ENCODE measurements at regions not wholly inside any gene's neighbourhood (a gene's known extent, or its start where the extent isn't known, plus 50 kb on each side); places are given as distances from the start of the nearest gene placed in this dataset.

DNA sequence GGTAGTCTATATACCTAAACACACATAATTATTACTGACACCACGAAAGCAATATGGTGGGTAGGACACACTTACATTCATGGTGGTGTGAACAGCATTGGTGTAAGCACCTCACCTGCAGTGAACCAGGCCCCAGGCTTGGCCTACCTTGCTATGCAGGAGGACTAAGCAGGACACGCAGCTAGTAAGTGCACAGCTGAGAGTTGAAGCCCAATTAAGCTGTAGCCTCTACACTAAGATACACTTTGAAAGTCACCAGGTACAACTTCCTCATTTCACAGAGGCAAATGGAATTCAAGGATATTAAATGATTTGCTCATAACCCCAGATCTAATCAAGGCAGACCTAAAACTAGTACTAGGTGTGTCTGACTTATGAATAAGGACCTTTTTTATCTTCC, 145.8 kb upstream of the PAPPA start:
- DNase-seq (ENCODE audit: extremely low read depth, low read depth): no peak
- TF ChIP-seq, protein P1, sequence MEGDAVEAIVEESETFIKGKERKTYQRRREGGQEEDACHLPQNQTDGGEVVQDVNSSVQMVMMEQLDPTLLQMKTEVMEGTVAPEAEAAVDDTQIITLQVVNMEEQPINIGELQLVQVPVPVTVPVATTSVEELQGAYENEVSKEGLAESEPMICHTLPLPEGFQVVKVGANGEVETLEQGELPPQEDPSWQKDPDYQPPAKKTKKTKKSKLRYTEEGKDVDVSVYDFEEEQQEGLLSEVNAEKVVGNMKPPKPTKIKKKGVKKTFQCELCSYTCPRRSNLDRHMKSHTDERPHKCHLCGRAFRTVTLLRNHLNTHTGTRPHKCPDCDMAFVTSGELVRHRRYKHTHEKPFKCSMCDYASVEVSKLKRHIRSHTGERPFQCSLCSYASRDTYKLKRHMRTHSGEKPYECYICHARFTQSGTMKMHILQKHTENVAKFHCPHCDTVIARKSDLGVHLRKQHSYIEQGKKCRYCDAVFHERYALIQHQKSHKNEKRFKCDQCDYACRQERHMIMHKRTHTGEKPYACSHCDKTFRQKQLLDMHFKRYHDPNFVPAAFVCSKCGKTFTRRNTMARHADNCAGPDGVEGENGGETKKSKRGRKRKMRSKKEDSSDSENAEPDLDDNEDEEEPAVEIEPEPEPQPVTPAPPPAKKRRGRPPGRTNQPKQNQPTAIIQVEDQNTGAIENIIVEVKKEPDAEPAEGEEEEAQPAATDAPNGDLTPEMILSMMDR (IDR thresholded peaks at IDR 0.05; ENCODE audit: low read depth, low read length): no peak

DNA sequence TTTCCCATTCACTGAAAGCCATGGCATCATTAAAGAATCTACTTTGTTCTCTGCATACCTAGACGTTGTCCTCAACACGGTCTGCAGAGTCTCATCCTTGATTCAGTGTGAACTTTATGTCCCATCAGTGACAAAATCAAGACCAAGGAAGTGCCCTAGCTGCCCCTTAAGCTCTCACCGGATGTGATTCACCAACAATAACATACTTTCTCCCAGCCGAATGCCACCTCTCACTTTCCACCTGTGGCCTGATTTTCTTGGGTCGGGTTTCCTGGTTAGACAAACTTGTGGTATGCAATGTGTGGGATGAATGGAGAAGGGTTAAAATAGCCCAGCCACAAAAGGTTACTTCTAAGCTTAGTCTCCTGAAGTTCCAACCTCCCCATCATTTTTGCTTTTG, 145.3 kb upstream of the PAPPA start:
- DNase-seq (ENCODE audit: extremely low read depth, low read depth): no peak
- TF ChIP-seq, protein P1 (IDR thresholded peaks at IDR 0.05; ENCODE audit: low read depth, low read length): no peak

DNA sequence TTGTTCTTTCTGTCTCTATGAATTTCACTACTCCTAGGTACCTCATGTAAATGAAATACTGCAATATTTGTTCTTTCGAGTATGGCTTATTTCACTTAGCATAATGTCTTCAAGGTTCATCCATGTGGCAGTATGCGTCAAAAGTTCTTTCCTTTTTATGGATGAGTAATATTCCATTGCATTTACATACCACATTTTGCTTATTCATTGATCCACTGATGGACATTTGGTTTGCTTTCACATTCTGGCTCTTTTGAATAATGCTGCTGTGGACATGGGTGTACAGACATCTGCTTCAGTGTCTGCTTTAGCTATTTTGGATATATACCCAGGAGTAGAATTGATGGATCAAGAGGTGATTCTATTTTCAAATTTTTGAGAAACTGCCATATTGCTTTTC, 144.2 kb upstream of the PAPPA start:
- DNase-seq (ENCODE audit: extremely low read depth, low read depth): no peak
- TF ChIP-seq, protein P1 (IDR thresholded peaks at IDR 0.05; ENCODE audit: low read depth, low read length): no peak

DNA sequence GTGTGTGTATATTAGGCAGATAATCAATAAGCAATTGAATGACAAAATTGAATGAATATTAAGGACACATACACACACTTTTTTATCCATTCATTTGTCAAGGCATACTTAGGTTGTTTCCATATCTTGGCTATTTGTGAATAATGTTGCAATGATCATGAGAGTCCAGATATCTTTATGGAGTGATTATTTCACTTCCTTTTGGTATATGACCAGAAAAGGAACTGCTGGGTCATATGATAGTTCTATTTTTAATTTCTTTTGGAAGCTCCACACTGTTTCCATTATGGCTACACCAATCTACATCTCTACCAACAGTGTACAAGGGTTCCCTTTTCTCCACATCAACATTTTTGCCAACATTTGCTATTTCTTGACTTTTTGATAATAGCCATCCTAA, 137.7 kb upstream of the PAPPA start:
- TF ChIP-seq, protein P1 (IDR thresholded peaks at IDR 0.05; ENCODE audit: low read depth, low read length): no peak
- no peak for DNase-seq (ENCODE audit: extremely low read depth, low read depth)

DNA sequence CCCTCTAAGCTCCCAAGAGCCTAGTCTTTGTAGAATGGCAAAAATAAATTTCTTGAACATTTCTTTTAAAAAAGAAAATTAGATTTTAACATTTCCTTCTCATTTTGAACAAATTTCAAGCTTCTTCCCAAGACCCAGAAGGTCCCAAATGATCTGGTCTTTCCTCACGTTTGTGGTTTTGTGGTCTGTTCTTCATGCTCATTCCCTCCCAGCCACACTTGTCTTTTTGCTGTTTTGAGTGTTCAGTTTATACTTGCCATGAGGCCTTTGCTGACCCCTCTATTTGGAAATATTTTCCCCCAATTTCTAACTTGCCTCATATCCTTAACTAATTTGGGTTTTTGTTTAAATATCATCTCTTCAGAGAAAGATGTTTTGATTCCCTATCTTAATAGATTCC, 133.4 kb upstream of the PAPPA start:
- TF ChIP-seq, protein P1 (IDR thresholded peaks at IDR 0.05; ENCODE audit: low read depth, low read length): no peak
- DNase-seq (ENCODE audit: extremely low read depth, low read depth): no peak

DNA sequence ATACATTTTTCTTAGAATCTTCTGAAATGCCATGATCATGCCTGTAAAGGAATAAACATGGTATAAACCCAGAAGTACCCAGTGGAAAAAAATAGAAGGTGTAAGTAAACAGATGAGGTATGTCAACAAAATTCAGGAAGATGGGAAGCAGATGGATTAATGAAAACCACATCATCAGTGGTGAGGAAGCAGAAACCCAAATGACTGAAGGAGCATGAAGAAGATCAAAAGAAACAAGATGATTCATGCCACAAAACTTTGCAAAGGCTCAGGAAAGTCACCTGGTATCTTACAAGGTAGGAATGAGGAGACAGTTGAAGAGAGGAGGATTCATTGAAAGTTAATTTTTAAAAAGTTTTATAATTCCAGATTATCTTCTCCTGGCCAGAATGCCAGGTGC, 132.8 kb upstream of the PAPPA start:
- no peak for DNase-seq (ENCODE audit: extremely low read depth, low read depth)
- TF ChIP-seq, protein P1 (IDR thresholded peaks at IDR 0.05; ENCODE audit: low read depth, low read length): no peak

DNA sequence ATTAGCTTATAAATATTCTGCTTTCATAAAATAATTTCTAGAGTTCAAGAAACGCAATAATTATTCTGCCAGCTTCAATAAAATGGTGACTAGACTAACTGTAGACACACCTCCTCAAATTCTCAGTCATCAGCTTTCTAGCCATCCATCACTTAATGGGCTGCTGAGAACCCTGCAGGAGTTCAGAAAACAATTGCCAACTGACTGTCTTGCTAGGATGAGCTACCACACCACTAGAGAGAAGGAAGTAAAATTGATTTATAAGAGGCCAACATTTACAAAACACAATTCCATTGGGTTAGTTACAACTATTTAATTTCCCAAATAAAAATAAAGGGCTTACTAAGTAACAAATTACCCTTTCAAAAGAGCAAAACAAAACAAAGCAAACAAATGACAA, 126.5 kb upstream of the PAPPA start:
- TF ChIP-seq, protein P1 (IDR thresholded peaks at IDR 0.05; ENCODE audit: low read depth, low read length): no peak
- no peak for DNase-seq (ENCODE audit: extremely low read depth, low read depth)

All from AG09319 (cell line).